ENCODE measurements at regions not wholly inside any gene's neighbourhood (a gene's known extent, or its start where the extent isn't known, plus 50 kb on each side); places are given as distances from the start of the nearest gene placed in this dataset.

- Histone ChIP-seq H3K9me3 (ENCODE audit: control insufficient read depth, insufficient read depth, low read depth, low read length) (no peaks in the 10 kb centered on the region), H3K4me3 (ENCODE audit: low read depth, low read length) (no peak overlapping the region), H3K36me3 (ENCODE audit: control insufficient read depth in 2 of 2, insufficient read depth in 1 of 2, low read length in 2 of 2) (no peaks in the 10 kb centered on the region), H3K4me1 (ENCODE audit: control insufficient read depth, insufficient read depth, low read length) (no peaks in the 10 kb centered on the region), H3K27ac (ENCODE audit: extremely low read depth, low read depth, low read length) (no peak overlapping the region)
- TF ChIP-seq, protein P1, sequence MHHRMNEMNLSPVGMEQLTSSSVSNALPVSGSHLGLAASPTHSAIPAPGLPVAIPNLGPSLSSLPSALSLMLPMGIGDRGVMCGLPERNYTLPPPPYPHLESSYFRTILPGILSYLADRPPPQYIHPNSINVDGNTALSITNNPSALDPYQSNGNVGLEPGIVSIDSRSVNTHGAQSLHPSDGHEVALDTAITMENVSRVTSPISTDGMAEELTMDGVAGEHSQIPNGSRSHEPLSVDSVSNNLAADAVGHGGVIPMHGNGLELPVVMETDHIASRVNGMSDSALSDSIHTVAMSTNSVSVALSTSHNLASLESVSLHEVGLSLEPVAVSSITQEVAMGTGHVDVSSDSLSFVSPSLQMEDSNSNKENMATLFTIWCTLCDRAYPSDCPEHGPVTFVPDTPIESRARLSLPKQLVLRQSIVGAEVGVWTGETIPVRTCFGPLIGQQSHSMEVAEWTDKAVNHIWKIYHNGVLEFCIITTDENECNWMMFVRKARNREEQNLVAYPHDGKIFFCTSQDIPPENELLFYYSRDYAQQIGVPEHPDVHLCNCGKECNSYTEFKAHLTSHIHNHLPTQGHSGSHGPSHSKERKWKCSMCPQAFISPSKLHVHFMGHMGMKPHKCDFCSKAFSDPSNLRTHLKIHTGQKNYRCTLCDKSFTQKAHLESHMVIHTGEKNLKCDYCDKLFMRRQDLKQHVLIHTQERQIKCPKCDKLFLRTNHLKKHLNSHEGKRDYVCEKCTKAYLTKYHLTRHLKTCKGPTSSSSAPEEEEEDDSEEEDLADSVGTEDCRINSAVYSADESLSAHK (tag by site-specific recombination; IDR thresholded peaks at IDR 0.05): no peak
- TF ChIP-seq ZNF558 (tag by site-specific recombination; IDR thresholded peaks at IDR 0.05): no peak
- TF ChIP-seq, protein P2, sequence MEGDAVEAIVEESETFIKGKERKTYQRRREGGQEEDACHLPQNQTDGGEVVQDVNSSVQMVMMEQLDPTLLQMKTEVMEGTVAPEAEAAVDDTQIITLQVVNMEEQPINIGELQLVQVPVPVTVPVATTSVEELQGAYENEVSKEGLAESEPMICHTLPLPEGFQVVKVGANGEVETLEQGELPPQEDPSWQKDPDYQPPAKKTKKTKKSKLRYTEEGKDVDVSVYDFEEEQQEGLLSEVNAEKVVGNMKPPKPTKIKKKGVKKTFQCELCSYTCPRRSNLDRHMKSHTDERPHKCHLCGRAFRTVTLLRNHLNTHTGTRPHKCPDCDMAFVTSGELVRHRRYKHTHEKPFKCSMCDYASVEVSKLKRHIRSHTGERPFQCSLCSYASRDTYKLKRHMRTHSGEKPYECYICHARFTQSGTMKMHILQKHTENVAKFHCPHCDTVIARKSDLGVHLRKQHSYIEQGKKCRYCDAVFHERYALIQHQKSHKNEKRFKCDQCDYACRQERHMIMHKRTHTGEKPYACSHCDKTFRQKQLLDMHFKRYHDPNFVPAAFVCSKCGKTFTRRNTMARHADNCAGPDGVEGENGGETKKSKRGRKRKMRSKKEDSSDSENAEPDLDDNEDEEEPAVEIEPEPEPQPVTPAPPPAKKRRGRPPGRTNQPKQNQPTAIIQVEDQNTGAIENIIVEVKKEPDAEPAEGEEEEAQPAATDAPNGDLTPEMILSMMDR (tag by site-specific recombination; IDR thresholded peaks at IDR 0.05): no peak
- TF ChIP-seq ZBTB17 (tag by site-specific recombination; IDR thresholded peaks at IDR 0.05): no peak
- no peak for TF ChIP-seq ZNF121 (tag by site-specific recombination; IDR thresholded peaks at IDR 0.05)
- TF ChIP-seq KLF17 (tag by site-specific recombination; IDR thresholded peaks at IDR 0.05): no peak
- no peak for TF ChIP-seq ZEB2 (tag by site-specific recombination; IDR thresholded peaks at IDR 0.05)
- TF ChIP-seq BCL11B (tag by site-specific recombination; IDR thresholded peaks at IDR 0.05; ENCODE audit: low read depth): no peak
- TF ChIP-seq ZNF561 (tag by site-specific recombination; IDR thresholded peaks at IDR 0.05; ENCODE audit: borderline replicate concordance): no peak
- ChIA-PET POLR2A (no interaction called here), CTCF (interaction anchor here (0.5 to 1.1 kb wide), 3 partner anchors 27 to 161 kb away, joined by 3 read pairs; no protein-coding TSS in a partner anchor)
Observed at GRCh38 chr2:100753444-100753843, 66.5 kb upstream of the NPAS2 start.

DNA sequence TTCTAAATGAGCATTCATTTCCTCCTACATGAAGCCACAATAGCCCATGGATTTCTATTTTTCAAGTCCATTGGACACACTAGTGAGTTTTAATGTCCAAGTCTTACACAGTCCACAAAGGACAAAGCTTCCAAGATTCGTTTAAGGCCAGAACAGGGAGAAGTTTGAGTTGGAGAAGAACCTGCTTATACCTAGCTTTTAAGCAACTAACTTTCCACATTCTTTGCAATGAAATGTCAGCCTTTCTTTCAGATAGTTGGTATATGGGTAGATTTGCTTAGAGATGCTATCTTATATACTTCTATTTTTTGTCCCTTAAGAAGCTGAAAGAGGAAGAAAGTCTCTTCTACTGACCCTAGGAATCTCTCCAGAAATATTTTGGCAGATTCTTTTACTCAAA, 66.1 kb upstream of the NPAS2 start:
- POLR2A ChIA-PET: no interaction called here
- TF ChIP-seq ZBTB10 (tag by site-specific recombination; IDR thresholded peaks at IDR 0.05) (no peak), ZNF239 (tag by site-specific recombination; IDR thresholded peaks at IDR 0.05) (no peak), ZNF366 (tag by site-specific recombination; conservative IDR thresholded peaks at IDR 0.05) (no peak), ZNF23 (tag by site-specific recombination; IDR thresholded peaks at IDR 0.05; ENCODE audit: borderline replicate concordance) (no peak), ZFHX2 (tag by site-specific recombination; conservative IDR thresholded peaks at IDR 0.05) (no peak)
- TF ChIP-seq, protein P3, sequence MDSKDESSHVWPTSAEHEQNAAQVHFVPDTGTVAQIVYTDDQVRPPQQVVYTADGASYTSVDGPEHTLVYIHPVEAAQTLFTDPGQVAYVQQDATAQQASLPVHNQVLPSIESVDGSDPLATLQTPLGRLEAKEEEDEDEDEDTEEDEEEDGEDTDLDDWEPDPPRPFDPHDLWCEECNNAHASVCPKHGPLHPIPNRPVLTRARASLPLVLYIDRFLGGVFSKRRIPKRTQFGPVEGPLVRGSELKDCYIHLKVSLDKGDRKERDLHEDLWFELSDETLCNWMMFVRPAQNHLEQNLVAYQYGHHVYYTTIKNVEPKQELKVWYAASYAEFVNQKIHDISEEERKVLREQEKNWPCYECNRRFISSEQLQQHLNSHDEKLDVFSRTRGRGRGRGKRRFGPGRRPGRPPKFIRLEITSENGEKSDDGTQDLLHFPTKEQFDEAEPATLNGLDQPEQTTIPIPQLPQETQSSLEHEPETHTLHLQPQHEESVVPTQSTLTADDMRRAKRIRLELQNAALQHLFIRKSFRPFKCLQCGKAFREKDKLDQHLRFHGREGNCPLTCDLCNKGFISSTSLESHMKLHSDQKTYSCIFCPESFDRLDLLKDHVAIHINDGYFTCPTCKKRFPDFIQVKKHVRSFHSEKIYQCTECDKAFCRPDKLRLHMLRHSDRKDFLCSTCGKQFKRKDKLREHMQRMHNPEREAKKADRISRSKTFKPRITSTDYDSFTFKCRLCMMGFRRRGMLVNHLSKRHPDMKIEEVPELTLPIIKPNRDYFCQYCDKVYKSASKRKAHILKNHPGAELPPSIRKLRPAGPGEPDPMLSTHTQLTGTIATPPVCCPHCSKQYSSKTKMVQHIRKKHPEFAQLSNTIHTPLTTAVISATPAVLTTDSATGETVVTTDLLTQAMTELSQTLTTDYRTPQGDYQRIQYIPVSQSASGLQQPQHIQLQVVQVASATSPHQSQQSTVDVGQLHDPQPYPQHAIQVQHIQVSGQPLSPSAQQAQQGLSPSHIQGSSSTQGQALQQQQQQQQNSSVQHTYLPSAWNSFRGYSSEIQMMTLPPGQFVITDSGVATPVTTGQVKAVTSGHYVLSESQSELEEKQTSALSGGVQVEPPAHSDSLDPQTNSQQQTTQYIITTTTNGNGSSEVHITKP (tag by site-specific recombination; IDR thresholded peaks at IDR 0.05): no peak
- no peaks in the 10 kb centered on the region for H3K4me1 ChIP-seq (ENCODE audit: control insufficient read depth, insufficient read depth, low read length)
- CTCF ChIA-PET: interaction anchor here (0.5 to 1.1 kb wide), 2 partner anchors 26 to 161 kb away, joined by 3 read pairs; no protein-coding TSS in a partner anchor
- H3K36me3 ChIP-seq (ENCODE audit: control insufficient read depth in 2 of 2, insufficient read depth in 1 of 2, low read length in 2 of 2): no peaks in the 10 kb centered on the region
- no peaks in the 10 kb centered on the region for H3K9me3 ChIP-seq (ENCODE audit: control insufficient read depth, insufficient read depth, low read depth, low read length)
- H3K27ac ChIP-seq (ENCODE audit: extremely low read depth, low read depth, low read length): no peak overlapping the region
- no peak overlapping the region for H3K4me3 ChIP-seq (ENCODE audit: low read depth, low read length)

Data from HEK293 (cell line).